HG03039 (cell line): ENCODE measurements at regions not wholly inside any gene's neighbourhood (a gene's known extent, or its start where the extent isn't known, plus 50 kb on each side); places are given as distances from the start of the nearest gene placed in this dataset.
"Not testable (repeated sequence)": the region's sequence is repeated elsewhere in the genome, so short reads cannot be mapped to it uniquely, and the experiment has no call there.

Experiments used
- ATAC-seq: cut with Tn5 transposase; IDR thresholded peaks from one replicate; pipeline ENCODE4 v1.9.1; 2021; ENCODE audit warnings: mild to moderate bottlenecking, moderate library complexity; ENCODE audit not compliant: unreplicated experiment

GRCh38 chr4:29704059-29704458 lies 1016.1 kb upstream of the PCDH7 start:
- no peak for ATAC-seq

DNA sequence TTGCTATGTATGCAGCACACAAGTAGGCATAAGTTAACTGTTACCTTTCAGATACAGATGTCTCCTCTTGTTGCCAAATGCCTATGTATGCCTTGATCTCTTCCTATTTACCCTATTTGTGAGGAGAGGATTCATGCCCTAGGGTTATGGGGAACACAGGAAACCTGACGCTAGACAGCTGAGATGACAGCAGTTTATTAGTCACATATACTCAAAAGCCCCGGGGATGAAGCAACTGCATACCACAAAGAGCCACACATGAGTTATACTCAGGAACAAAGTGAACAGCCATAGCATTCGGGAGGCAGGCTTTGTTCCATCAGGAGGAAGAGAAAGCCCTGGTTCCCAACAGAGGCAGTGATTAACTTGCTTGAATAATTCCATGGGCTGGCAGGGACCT lies 1011.7 kb upstream of the PCDH7 start:
- no peak for ATAC-seq

- ATAC-seq, result no peak
Measured at GRCh38 chr4:29710519-29710918, 1009.6 kb upstream of the PCDH7 start.

GRCh38 chr4:29711226-29711625 lies 1008.9 kb upstream of the PCDH7 start:
- ATAC-seq, result no peak

GRCh38 chr4:29717287-29718057 lies 1002.7 kb upstream of the PCDH7 start:
- no peak for ATAC-seq

DNA sequence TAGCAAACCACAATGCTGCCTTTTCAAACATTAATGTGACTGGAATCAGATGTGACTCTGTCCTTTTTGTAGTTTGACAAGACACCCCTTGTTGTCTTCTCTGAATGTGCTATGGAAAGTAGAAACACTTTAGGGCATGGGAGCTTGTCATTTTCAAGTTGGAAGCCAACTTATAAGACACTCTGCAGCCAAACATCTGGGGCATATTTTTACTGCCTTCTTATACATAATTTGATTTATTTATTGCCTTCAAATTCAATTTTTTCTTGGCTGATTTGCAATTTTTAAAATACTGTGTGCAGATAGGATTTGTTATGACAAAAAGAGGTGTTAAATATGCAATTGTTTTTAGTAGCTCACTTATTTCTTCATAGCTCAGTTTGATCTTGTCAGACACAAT lies 1002.0 kb upstream of the PCDH7 start:
- no peak for ATAC-seq

GRCh38 chr4:29722253-29722652 lies 997.9 kb upstream of the PCDH7 start:
- ATAC-seq, result no peak

DNA sequence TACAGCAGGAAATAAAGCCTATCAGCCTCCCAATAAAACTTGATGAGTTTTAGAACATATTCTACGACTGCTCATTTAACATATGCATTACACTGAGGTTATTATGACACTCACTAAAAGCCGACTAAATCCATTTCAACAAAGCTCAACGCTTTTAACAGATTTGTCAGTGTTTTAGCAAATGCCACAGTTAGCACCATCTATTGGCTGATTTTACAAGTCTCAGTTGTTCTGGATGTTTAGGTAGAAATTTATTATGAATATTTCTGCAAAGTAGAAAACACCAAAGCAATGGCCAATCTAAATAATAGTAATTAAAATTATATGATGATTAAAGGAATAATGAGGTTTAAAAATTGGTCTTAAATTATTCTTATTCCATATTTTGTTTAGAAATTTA lies 993.2 kb upstream of the PCDH7 start:
- ATAC-seq, result no peak

DNA sequence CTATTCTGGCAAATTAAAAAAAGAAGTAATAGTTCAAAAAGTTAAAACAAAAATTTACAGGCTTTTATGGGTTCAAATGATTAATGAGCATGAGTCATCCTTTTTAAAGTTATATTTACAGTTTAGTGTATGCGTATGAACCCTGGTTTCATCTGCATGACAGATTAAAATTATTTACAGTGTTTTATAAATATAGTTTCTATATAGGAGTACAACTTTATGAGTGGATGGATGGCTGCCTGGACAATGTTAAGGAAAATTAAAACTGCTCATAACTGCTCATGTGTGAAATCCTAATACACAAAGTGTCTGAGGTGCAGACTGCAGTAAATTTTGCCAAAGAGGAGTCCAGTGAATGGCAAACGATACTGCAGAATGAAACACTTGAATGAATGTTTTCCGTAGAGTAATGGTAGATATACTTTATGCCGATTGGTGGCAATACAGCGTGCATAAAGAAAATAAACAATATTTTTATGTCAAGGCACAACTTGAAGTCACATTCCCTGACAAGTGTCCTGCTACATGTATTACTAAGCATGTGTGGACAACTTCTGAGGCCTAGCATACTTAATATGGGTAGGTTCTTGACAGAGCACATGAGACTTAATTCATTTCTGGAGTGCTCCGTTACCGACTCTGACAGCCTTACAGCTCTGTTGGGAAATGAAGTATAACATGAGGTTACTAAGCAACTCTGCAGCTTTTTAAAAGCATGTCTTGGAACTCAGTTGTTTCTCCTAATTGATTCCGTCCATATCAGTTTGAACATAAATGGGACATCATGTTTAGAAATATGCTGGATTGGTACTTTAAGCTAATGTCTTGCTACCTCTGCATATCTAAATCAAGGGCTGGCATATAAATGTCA lies 985.6 kb upstream of the PCDH7 start:
- ATAC-seq, result no peak

GRCh38 chr4:29756966-29757365 lies 963.2 kb upstream of the PCDH7 start:
- no peak for ATAC-seq

DNA sequence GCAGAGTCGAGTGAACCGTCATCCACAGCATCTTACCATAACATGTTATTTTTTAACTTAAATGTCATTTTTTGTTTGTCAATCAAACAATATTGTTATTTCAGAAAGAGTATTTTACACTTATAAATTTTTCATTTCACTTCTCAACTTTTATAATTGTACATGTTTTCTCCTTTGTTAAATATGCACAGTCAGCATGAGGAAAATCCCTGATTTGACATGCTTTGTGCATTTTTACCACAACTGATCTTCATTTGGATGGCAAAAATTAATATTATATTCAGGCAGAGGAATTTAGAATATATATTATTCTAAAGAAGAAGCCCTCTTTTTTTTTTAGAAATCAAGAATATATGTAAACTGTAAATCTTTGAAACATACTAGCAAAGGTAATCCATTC lies 958.0 kb upstream of the PCDH7 start:
- ATAC-seq, result no peak

- no peak for ATAC-seq
Measured at GRCh38 chr4:29770627-29771026, 949.5 kb upstream of the PCDH7 start.

- not testable (repeated sequence) for ATAC-seq
Measured at GRCh38 chr4:29788123-29788522, 932.0 kb upstream of the PCDH7 start.

DNA sequence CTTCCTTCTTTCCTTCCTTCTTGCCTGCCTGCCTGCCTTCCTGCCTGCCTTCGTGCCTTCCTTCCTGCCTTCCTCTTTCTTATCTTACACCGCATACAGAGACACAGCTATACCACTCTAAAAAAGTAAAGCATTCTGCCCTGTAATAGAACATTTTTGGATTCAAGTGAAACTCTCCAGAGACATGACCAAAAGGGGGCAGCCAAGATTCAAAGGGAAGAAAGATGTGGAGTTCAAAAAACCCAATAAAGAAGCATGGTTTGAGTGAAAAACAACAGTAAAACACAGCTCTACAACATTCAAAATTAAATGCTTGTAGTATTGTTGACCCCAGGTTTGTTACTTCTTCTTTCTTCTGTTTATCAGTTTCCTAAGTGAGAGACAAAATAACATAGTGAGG lies 914.9 kb upstream of the PCDH7 start:
- no peak for ATAC-seq

DNA sequence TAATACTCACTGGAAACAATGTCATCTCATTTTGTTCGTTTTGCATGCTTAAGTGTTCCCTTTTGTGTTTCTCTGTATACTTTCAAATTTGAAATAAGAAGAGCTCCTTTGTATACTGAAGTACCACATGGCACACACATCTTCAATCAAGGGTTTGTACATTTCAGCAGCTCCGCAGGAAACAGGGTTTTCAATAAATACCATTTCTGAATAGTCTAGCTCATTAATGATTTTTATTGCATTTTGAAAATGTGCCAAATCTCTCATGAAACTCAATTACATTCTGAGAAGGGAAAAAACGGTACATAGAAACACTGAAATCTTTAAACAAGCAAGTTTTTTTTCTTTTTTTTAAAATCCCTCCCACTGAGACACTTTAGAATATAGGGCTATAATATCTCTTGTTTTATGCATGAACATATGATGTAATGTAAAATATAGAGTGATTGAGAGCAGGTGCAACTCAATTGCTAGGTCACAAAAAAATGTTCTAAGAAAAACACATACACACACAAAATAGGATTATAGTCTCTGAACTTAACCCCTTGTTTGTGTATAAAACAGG lies 914.2 kb upstream of the PCDH7 start:
- no peak for ATAC-seq

GRCh38 chr4:29817961-29818360 lies 902.2 kb upstream of the PCDH7 start:
- ATAC-seq, result no peak

GRCh38 chr4:29829067-29829466 lies 891.1 kb upstream of the PCDH7 start:
- no peak for ATAC-seq

GRCh38 chr4:29852537-29852936 lies 867.6 kb upstream of the PCDH7 start:
- no peak for ATAC-seq

- no peak for ATAC-seq
Measured at GRCh38 chr4:29853833-29854232, 866.3 kb upstream of the PCDH7 start.

GRCh38 chr4:29861307-29861706 lies 858.9 kb upstream of the PCDH7 start:
- ATAC-seq, result no peak

GRCh38 chr4:29867412-29867811 lies 852.8 kb upstream of the PCDH7 start:
- ATAC-seq, result no peak

- ATAC-seq, result no peak
Measured at GRCh38 chr4:29900336-29900735, 819.8 kb upstream of the PCDH7 start.
